GM19238 (cell line): ENCODE measurements at regions not wholly inside any gene's neighbourhood (a gene's known extent, or its start where the extent isn't known, plus 50 kb on each side); places are given as distances from the start of the nearest gene placed in this dataset.
A peak's percentile ranks its signal among the peaks of the same experiment; 100 is the strongest.
"Not testable (repeated sequence)": the region's sequence is repeated elsewhere in the genome, so short reads cannot be mapped to it uniquely, and the experiment has no call there.

Source experiments
- DNase-seq: peaks from one replicate; pipeline ENCODE4 v3.0.0; 2011; ENCODE audit warnings: low spot score; ENCODE audit not compliant: insufficient read length

GRCh38 chr1:9441451-9442133 lies 97.7 kb upstream of the SLC25A33 start:
- no peak for DNase-seq

- no peak for DNase-seq
Measured at GRCh38 chr1:9442278-9442846, 96.9 kb upstream of the SLC25A33 start.

GRCh38 chr1:9442986-9443385 lies 96.3 kb upstream of the SLC25A33 start:
- no peak for DNase-seq

GRCh38 chr1:9443913-9444445 lies 95.3 kb upstream of the SLC25A33 start:
- no peak for DNase-seq

- no peak for DNase-seq
Measured at GRCh38 chr1:9444532-9444931, 94.7 kb upstream of the SLC25A33 start.

- not testable (repeated sequence) for DNase-seq
Measured at GRCh38 chr1:9445081-9445480, 94.2 kb upstream of the SLC25A33 start.

GRCh38 chr1:9447215-9447960 lies 91.9 kb upstream of the SLC25A33 start:
- no peak for DNase-seq

- no peak for DNase-seq
Measured at GRCh38 chr1:9448132-9449109, 90.8 kb upstream of the SLC25A33 start.

- no peak for DNase-seq
Measured at GRCh38 chr1:9449110-9449627, 90.1 kb upstream of the SLC25A33 start.

GRCh38 chr1:9449976-9450696 lies 89.1 kb upstream of the SLC25A33 start:
- no peak for DNase-seq

- DNase-seq, result no peak
Measured at GRCh38 chr1:9451081-9451480, 88.2 kb upstream of the SLC25A33 start.

- no peak for DNase-seq
Measured at GRCh38 chr1:9452516-9453140, 86.6 kb upstream of the SLC25A33 start.

GRCh38 chr1:9453375-9453774 lies 85.9 kb upstream of the SLC25A33 start:
- no peak for DNase-seq

GRCh38 chr1:9453779-9454418 lies 85.4 kb upstream of the SLC25A33 start:
- DNase-seq, result no peak

- no peak for DNase-seq
Measured at GRCh38 chr1:9454494-9455066, 84.7 kb upstream of the SLC25A33 start.

- DNase-seq, result peak; percentile 60
Measured at GRCh38 chr1:9455487-9456234, 83.6 kb upstream of the SLC25A33 start.

- DNase-seq, result no peak
Measured at GRCh38 chr1:9456833-9457232, 82.4 kb upstream of the SLC25A33 start.

- no peak for DNase-seq
Measured at GRCh38 chr1:9459816-9460407, 79.4 kb upstream of the SLC25A33 start.
